GM19397 (cell line): ENCODE measurements at regions not wholly inside any gene's neighbourhood (a gene's known extent, or its start where the extent isn't known, plus 50 kb on each side); places are given as distances from the start of the nearest gene placed in this dataset.

Experiments used
- ATAC-seq: cut with Tn5 transposase; IDR thresholded peaks from one replicate; pipeline ENCODE4 v1.9.1; 2021; ENCODE audit warnings: mild to moderate bottlenecking, moderate library complexity; ENCODE audit not compliant: unreplicated experiment

- no peak for ATAC-seq
These were observed 190.2 kb downstream of the GALR1 start for GRCh38 chr18:77439888-77440287.

- no peak for ATAC-seq
These were observed 192.7 kb downstream of the GALR1 start for GRCh38 chr18:77442393-77442792.

GRCh38 chr18:77444385-77444784, 194.7 kb downstream of the GALR1 start:
- no peak for ATAC-seq

GRCh38 chr18:77448046-77448445, 198.4 kb downstream of the GALR1 start:
- ATAC-seq: no peak

GRCh38 chr18:77455004-77455403, 205.4 kb downstream of the GALR1 start:
- ATAC-seq: no peak

- ATAC-seq: no peak
These were observed 208.0 kb downstream of the GALR1 start for GRCh38 chr18:77457681-77458080.

- no peak for ATAC-seq
These were observed 211.5 kb downstream of the GALR1 start for GRCh38 chr18:77461062-77461688.

- no peak for ATAC-seq
These were observed 215.3 kb downstream of the GALR1 start for GRCh38 chr18:77464917-77465316.

GRCh38 chr18:77466890-77467289, 217.2 kb downstream of the GALR1 start:
- no peak for ATAC-seq

GRCh38 chr18:77469131-77469530, 219.5 kb downstream of the GALR1 start:
- no peak for ATAC-seq

- no peak for ATAC-seq
These were observed 221.1 kb downstream of the GALR1 start for GRCh38 chr18:77470569-77471413.

GRCh38 chr18:77472509-77472908, 222.9 kb downstream of the GALR1 start:
- ATAC-seq: no peak

- no peak for ATAC-seq
These were observed 229.2 kb downstream of the GALR1 start for GRCh38 chr18:77478646-77479442.

GRCh38 chr18:77481541-77481940, 231.9 kb downstream of the GALR1 start:
- ATAC-seq: no peak

- no peak for ATAC-seq
These were observed 232.8 kb downstream of the GALR1 start for GRCh38 chr18:77482190-77483085.

GRCh38 chr18:77486985-77487384, 237.3 kb downstream of the GALR1 start:
- ATAC-seq: no peak

GRCh38 chr18:77487951-77488740, 238.5 kb downstream of the GALR1 start:
- no peak for ATAC-seq

GRCh38 chr18:77495079-77495478, 245.4 kb downstream of the GALR1 start:
- no peak for ATAC-seq

- ATAC-seq: no peak
These were observed 246.5 kb downstream of the GALR1 start for GRCh38 chr18:77495982-77496690.
